ENCODE measurements at regions not wholly inside any gene's neighbourhood (a gene's known extent, or its start where the extent isn't known, plus 50 kb on each side); places are given as distances from the start of the nearest gene placed in this dataset.

- no peak for DNase-seq (ENCODE audit: low spot score)
These were observed 152.6 kb upstream of the UMPS start for GRCh38 chr3:124577494-124578167.

GRCh38 chr3:124579641-124580040, 150.6 kb upstream of the UMPS start:
- DNase-seq (ENCODE audit: low spot score): no peak

- no peak for DNase-seq (ENCODE audit: low spot score)
These were observed 148.1 kb upstream of the UMPS start for GRCh38 chr3:124582196-124582595.

- DNase-seq (ENCODE audit: low spot score): no peak
These were observed 147.4 kb upstream of the UMPS start for GRCh38 chr3:124582621-124583395.

- DNase-seq (ENCODE audit: low spot score): no peak
These were observed 146.1 kb upstream of the UMPS start for GRCh38 chr3:124584245-124584551.

GRCh38 chr3:124584552-124585391, 145.5 kb upstream of the UMPS start:
- peak; percentile 86 for DNase-seq (ENCODE audit: low spot score)

GRCh38 chr3:124586126-124587052, 143.9 kb upstream of the UMPS start:
- no peak for DNase-seq (ENCODE audit: low spot score)

GRCh38 chr3:124587053-124587408, 143.2 kb upstream of the UMPS start:
- DNase-seq (ENCODE audit: low spot score): no peak

GRCh38 chr3:124588036-124588435, 142.2 kb upstream of the UMPS start:
- no peak for DNase-seq (ENCODE audit: low spot score)

GRCh38 chr3:124588794-124589193, 141.5 kb upstream of the UMPS start:
- no peak for DNase-seq (ENCODE audit: low spot score)

GRCh38 chr3:124591699-124592098, 138.6 kb upstream of the UMPS start:
- DNase-seq (ENCODE audit: low spot score): no peak

GRCh38 chr3:124592658-124593441, 137.4 kb upstream of the UMPS start:
- DNase-seq (ENCODE audit: low spot score): no peak

- no peak for DNase-seq (ENCODE audit: low spot score)
These were observed 136.8 kb upstream of the UMPS start for GRCh38 chr3:124593442-124593829.

- no peak for DNase-seq (ENCODE audit: low spot score)
These were observed 135.7 kb upstream of the UMPS start for GRCh38 chr3:124594581-124594980.

GRCh38 chr3:124597273-124597672, 133.0 kb upstream of the UMPS start:
- no peak for DNase-seq (ENCODE audit: low spot score)

GRCh38 chr3:124597979-124598378, 132.3 kb upstream of the UMPS start:
- DNase-seq (ENCODE audit: low spot score): no peak

GRCh38 chr3:124599147-124599765, 131.0 kb upstream of the UMPS start:
- no peak for DNase-seq (ENCODE audit: low spot score)

GRCh38 chr3:124599779-124600693, 130.2 kb upstream of the UMPS start:
- no peak for DNase-seq (ENCODE audit: low spot score)

- DNase-seq (ENCODE audit: low spot score): no peak
These were observed 129.5 kb upstream of the UMPS start for GRCh38 chr3:124600765-124601164.

GRCh38 chr3:124601190-124601589, 129.1 kb upstream of the UMPS start:
- DNase-seq (ENCODE audit: low spot score): no peak
